NT2/D1 (cell line): ENCODE measurements at regions not wholly inside any gene's neighbourhood (a gene's known extent, or its start where the extent isn't known, plus 50 kb on each side); places are given as distances from the start of the nearest gene placed in this dataset.

Experiments used
- SUZ12 ChIP-seq: IDR thresholded peaks from 2 replicates; pipeline ENCODE4 v1.6.1; 2011; ENCODE audit not compliant: insufficient read length, insufficient read depth; ENCODE audit errors: extremely low read depth
- YY1 ChIP-seq: IDR thresholded peaks from 2 replicates; pipeline ENCODE4 v1.6.1; 2011; ENCODE audit not compliant: insufficient read length, insufficient read depth
- ZNF274 ChIP-seq: IDR thresholded peaks from 2 replicates; pipeline ENCODE4 v1.6.1; 2011; ENCODE audit warnings: mild to moderate bottlenecking, low read depth, low read length

DNA sequence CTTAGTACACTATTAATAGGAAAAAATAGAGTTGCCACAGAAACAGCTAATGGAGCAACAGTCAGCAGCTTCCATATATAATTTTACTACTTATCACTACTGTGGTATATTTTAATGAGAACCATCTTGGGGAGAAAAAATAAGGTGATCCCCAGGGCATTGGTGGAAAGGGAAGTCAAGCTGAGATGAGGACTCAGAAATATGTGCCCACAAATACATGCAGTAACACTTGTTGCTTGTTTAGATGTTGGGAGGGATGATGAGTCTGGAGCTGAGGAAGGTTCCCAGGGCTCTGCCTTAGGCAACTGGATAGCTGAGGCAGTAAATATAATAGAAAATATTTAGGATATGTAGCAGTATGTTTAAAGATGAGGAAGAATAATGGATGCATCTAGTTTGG, 280.1 kb upstream of the PDE4D start:
- TF ChIP-seq ZNF274 (no peak), YY1 (no peak), SUZ12 (no peak)
